HG03108 (cell line): ENCODE measurements at regions not wholly inside any gene's neighbourhood (a gene's known extent, or its start where the extent isn't known, plus 50 kb on each side); places are given as distances from the start of the nearest gene placed in this dataset.

Source experiments
- ATAC-seq: cut with Tn5 transposase; IDR thresholded peaks from one replicate; pipeline ENCODE4 v1.9.1; 2021; ENCODE audit warnings: moderate library complexity; ENCODE audit not compliant: unreplicated experiment

DNA sequence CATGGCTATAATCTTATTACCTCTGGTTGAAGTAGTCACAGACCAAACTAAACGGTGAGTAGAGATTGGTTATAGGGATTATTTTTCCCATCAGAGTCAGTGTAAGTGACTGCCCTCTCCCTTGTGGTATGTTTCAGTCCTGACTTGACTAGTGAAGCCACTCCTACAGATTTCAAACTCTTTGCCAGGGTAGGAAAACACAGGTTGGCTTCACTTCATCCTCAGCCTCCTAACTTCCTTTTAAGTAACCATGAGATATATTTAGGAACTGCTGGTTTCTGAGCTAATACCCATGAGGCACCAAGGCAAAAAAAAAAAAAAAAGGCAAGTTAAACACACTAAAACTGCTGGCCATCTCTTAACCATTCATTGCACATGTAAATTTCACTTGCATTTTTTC lies 349.2 kb upstream of the MCTP2 start:
- no peak for ATAC-seq

DNA sequence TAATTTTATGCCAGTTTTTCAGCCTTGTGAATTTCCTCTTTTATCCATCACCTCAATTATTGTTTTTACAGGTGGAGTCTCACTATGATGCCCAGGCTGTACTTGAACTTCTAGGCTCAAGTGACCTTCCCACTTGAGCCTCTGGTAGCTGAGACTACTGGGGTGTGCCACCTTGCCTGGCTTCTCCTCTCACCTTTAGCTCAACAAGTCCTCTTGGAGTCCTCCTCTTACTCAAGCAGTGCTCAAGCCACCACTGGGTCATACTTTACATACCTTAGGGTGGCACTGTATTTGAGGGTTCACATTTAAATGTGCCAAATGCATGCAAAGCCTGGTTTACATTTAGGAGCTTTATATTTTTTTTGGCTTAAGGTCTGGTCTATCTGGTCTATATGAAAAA lies 350.1 kb upstream of the MCTP2 start:
- ATAC-seq, result no peak

DNA sequence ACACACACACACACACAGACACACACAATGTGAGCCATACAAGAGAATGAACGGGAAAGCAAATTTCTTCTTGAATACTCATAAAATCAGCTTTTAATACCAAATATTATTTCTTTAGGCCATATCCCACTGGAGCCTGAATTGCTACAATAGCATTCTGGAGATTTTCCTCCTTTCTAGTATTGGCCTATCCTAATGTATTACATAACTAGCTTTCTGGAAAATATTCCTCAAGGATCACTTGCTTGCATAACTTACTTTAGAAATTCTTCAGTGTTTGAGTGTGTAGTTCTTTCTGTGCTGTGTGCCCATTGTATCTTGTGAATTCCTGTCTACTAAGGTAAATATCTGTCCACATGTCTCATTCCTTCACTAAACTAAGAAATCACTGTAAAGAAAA lies 351.0 kb upstream of the MCTP2 start:
- no peak for ATAC-seq

DNA sequence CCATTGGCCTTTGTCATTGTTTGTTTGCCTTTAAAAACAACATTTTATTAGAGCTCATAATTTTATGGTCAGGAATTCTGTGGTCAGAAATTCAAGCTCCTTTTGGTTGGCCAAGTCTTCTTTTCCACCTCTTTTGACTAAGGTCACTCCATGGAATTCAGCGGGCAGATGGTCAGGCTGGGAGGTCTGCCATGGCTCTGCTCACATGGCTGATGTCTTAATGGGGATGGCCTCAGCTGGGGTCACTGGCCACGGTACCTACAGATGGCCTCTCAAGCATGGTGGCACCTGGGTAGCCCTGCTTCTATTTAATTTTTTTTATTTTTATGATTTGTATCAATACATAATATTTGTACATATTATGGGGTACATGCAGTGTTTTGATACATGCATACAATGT lies 360.8 kb upstream of the MCTP2 start:
- no peak for ATAC-seq

DNA sequence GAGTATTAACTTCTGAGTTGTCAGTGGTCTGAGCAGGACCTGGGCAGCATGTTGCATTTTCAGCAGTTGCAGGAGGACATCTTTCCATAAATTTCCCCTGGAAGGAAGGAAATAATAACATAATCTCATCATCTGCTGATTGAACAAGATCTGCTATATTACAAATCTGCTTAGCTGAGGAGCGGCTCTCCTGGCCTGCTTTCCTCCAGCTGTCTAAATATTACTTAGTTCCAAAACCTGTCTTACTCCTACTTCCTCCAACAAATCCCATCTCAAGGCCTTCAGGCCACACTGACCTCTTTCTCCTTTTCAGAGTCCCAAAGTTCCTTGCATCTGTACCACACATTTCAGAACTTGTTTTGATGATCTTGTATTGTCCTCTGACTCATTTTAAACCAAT lies 364.4 kb upstream of the MCTP2 start:
- no peak for ATAC-seq

DNA sequence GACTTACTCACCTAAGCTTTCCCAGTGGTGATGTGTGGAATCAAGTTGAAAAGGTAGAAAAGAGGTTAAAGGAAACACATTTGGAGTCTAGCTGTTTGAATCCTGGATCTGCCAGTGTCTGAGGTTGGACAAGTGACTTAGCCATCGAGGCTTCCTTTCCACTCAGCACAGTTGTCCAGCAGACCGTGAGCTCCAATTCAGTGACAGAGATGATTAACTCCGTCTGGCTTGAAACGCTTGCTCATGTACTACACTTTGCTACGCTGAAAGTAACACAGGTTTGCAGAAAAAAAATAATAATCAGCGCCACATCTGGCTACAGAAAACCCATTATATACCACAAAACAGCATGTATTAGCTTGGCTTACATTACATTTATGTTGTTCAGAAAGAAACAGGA lies 364.9 kb upstream of the MCTP2 start:
- no peak for ATAC-seq

DNA sequence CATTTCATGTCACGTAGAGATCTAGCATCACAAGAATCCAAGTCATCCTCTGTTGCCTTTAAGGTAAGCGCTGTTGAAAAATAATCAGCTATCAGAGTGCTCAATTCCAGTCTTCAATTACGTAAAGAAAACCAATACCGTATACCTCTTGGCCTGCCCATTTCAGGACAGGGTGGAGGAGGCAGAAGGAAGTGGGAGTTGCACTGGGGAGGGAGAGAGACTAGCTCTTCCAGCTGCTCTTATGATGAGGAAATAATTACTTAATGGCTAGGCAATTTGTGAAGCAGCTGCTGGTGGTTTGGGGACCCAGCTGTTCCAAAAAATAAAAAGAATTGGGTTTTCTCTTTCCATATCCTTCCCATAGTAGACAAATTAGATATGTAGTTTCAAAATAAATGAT lies 365.8 kb upstream of the MCTP2 start:
- ATAC-seq, result no peak

DNA sequence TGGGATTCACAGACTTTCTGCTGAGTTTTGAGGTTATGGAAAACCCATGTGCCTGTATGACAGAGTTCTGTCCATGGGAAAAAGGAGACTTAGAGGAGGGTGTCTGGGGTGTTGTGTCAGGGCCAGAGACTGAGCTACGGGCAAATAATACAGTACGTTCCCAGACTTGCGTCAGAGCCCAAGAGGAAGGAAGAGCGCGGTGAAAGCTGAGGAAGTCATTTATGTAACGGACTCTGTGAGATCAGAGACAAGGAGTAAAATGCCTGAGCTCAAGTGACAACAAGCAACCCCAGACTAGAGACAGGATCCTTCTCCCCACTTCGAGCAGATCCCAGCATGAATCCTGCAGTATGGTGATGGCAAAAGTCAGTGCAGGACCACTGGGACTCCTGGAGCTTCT lies 368.6 kb upstream of the MCTP2 start:
- ATAC-seq, result no peak

DNA sequence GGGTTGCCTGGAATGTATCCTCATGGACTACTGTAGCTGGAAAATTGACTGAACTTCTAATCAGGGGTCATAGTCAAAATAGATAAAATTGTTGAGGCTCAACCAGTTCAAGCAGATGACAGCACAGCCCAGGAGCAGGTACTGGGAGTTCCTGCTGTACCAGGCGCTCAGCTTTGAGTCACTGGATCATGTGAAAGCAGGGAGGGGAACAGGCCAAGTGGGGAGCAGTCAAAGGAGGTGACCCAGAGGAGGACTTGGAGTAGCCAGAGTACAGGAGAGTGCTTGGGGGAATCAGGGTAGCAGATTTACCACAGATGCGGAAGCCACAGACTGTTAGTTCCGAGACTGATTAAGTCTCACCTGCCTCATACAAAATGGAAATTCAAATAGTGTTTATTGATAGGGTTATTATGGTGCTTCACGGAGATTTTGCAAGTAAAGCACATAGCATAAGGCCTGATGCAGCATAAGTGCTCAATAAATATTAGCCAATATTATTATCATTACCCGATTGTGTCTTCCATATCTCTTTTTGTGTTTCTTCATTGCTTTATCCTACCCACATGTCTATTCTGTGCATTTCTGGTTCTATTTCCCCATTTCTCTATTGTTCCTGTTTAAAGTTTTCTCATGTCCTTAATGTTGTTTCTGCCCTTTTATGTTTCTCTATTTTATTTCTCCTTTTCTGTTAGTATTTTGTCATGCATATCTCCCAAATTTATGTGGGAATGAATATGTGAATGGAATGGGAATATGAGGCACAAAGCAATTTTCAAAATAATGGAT lies 369.2 kb upstream of the MCTP2 start:
- ATAC-seq, result no peak

DNA sequence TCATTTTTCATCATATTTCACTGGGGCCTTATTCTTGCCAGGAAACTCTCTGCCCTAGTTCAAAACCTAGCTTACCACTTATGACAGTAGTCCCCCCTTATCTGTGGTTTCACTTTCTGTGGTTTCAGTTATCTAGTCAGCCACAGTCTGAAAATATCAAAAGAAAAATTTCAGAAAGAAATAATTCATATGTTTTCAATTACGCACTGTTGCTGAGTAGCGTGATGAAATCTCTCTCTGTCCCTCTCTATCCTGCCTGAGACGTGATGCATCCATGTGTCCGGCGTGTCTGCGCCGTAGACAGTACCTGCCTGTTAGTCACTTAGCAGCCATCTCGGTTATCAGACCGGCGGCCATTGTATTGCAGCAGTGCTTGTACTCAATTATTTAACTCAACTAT lies 369.9 kb upstream of the MCTP2 start:
- ATAC-seq, result no peak

DNA sequence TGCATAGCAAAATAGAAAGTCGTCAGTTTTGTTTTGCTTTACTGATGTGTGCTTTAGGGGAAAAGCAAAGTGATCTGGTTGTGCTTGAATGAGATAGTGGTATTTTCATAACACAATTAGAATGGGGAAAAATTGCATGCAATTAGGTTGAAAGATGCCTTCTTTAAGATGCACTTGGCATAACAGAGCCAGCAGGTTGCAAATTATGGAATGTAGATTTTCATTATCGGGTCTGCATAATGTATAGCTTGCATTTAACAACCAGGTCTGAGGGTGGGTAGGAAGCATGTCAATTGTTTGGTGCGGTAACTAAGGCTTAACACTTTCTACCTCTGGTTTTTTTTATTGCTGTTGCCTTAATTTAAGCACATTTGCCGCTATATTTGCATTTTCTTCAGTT lies 370.7 kb upstream of the MCTP2 start:
- ATAC-seq, result no peak

DNA sequence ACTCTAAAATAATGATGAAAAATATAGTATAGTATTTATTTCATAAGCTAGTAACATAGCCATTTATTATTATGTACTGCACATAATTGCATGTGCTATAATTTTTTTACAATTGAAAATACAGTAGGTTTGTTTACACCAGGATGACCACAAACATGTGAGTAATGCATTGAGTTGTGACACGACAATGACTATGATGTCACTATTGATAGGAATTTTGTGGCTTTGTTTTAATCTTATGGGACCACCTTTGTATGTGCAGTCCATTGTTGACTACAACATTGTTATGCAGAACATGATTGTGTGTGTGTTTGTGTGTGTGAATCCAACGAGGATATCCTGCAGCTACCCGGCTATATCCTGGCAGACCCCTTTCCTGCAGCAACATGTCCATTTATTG lies 372.2 kb upstream of the MCTP2 start:
- no peak for ATAC-seq

DNA sequence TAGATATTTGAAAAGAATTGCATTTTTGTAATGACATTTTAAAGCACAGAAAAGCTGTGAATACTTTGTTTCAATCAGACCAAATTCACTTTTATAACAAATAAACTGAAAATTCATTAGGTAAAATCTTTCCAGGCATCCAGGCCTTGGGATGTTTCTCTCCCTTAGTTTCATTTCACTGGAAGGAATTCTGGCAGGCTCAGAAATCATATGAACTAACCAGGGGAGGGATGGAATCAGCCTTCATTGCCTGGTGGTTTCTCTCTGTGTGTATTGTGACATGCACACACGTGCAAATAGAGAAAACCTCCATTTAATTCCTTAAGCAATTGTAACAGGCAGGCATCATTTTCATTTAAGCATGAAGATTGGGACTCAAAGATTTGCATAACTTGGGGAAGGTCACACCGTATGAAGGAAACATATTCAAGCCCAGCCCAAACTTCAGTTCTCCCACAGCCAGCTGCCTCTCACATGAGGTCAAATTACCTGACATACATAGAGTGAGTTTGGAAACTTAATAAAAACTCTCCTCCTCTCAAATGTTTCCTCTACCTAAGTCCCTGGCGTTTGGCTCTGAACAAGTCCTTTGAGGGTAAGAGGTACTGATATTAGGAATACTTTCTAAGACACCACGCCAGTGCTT lies 376.1 kb upstream of the MCTP2 start:
- no peak for ATAC-seq

DNA sequence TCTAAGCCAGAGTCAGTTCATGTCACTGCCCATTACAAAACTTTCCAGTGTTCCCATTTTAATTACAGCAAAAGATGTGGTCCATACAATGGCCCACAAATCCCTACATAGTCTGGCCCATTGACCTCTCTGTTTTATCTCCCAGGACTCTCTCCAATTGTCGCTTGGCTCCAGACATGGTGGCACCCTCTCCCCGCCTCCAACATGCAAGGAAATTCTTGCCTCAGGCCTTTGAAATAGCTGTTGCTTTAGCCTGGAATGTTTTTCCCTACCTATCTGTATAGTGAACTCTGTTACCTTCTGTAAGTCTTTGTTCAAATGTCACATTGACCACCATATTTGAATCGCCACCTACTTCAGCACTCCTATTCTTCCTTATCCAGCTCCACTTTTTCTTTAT lies 377.3 kb upstream of the MCTP2 start:
- ATAC-seq, result no peak

DNA sequence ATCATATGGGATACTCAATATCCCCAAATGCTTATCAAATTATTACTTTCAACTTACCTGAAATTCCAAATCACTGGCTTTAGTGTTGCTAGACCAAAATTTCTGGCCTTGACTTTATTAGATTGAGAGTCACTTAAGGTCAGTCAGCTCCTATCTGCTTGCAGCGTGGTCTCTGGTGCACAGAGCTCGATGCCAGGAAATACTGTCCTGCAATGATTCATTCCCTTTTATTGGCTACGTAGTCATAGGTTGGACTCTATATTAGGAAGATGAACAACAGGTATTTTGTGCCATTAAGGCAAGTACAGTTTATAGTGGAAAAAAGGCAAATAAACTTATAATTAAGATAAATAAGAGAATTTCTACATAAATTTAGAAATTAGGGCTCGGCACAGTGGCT lies 378.6 kb upstream of the MCTP2 start:
- ATAC-seq, result no peak

DNA sequence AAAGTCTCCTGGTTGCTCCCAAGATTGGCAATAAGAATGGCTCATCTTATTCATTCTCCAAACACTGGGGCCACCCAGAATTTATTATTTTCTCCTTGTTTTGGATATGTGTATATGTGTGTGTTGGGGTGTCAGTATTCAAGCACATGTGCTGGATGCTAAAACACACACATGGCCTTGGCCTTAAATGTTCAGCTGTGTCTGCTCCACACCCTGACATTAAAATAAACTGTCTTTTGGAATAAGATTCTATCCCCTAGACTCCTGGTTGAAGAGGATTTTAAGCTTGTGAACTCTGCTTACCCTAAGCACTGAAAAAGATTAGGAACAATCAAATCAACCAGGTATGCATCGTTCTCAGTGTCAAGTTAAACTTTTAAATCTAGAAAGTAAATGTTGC lies 382.9 kb upstream of the MCTP2 start:
- no peak for ATAC-seq

DNA sequence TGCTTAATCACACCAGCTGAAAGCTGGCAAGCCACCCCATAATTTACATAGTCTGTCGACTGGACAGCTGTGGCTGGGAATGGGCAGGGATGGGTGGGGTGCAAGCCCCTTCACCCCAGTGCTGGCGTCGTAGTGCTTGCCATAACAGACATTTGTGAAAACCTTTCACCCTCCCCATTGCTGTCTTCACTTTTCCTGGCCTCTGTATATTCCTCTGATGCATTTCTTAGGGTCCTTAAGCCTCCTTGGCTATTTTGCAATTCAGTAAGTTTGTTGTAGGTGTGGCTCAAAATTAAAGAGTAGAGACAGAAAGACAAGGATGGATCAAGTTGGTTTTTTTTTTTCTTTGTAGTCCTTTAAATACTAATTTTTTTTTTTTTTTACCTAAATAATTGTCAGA lies 383.3 kb upstream of the MCTP2 start:
- ATAC-seq, result no peak

DNA sequence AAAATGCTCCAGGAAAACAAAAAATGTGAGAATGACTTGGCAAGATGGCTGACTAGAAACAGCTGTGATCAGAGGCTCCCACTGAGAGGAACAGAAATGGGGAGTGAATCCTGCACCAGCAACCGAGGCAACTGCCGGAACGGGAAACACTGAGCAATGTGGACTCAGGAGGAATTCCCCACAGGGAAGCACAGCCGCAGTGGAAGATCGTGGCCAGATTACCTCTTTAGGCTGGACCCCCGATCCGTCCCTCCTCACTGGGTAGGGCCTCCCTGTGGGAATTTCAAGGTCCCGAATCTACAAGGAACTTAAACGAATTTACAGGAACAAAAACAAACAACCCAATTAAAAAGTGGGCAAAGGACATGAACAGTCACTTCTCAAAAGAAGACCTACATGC lies 385.2 kb upstream of the MCTP2 start:
- no peak for ATAC-seq

DNA sequence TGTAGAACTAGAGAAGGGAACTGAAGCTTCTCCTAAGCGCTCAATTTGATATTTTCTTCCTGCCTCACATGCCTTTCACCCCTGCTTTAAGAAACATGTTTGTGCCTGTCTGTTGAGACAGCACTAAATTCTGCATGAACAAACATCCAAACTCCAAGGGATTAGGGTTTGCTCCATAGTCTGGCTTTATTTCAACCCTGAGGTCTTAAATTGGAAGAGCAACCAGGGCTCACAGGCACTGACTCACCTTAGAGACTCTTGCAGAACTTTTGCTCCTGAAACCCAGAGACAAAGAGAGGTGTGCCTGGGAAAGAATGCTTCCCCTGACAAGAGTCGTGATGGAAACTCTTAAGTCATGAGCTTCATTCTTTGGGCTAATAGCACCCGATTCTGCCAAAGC lies 393.9 kb upstream of the MCTP2 start:
- no peak for ATAC-seq

DNA sequence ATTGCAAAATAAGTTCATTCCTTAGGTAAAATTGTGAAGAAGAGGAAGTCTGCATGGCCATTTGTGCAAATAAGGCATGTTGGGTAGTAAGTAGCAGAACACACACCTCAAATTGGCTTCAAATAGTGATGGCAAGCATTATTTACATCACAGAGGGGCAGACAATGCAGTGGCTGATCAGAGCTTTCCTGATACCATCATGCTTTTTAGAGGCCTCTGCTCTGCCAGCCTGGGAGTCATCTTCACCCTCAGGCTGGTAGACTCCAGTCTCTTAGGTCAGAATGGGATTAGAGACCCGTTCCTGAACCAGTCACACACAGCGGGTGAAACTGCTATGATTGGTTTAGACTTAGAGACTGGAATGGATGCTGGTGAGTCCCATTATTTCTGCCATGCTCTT lies 396.0 kb upstream of the MCTP2 start:
- ATAC-seq, result no peak

DNA sequence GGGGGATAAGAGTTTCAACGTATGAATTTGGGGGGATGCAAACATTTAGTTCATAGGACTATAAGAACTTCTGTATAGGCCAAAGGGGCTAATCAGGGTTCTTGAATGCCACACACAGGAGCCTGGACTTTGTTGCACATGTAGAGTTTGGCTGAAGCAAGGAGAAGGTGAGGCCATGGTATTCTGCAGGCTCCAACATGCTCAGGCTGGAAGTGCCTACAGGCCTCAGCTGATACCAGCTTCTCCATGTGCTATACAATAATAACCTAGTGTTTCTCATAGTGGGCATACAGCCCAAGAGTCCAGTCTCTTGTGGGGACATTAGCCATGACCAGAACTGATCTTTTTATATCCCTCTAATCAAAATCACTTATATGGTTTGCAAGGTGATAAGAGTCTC lies 399.7 kb upstream of the MCTP2 start:
- no peak for ATAC-seq

DNA sequence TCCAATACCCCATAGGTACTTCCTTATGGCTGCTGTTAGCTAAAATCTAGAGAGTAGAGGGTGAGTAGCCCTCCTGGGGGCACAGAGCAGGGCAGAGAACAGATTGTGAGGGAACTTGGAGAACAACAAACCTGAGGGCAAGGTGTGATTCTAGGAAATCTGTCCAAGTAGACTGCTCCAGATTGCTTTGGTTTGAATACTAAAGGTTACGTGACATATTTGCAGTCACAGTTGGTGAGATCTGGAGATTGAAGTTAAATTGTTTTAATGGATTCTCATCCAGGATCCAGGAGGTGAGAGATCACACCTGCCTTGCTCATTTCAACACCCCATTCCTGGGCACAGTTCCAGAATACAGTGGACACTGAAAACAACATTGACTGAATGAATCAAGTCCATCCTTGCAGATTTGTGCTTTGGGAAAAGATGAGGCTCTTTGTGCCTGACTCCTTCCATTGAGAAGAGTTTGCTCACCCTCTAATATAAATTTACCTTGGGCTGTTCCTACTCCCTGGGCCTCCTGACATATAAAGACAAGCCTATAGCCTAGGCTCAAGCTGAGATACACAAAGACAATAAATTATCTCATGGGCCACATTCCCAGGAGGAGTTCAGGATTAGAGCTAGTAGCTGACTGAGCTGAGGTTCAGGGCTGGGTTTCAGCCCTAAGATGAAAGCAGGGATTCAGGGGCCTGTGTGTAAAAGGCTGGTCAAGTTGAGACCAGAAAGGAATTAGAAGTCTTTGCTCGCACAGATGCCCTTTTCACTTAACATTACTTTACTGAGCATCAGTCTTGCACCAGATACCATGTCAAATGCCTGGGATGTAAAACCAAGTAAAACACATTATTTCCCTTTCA lies 400.9 kb upstream of the MCTP2 start:
- ATAC-seq, result no peak
